Amniotic epithelial cell (primary cell): ENCODE measurements at regions not wholly inside any gene's neighbourhood (a gene's known extent, or its start where the extent isn't known, plus 50 kb on each side); places are given as distances from the start of the nearest gene placed in this dataset.
"Not testable (repeated sequence)": the region's sequence is repeated elsewhere in the genome, so short reads cannot be mapped to it uniquely, and the experiment has no call there.

ENCODE experiments used
- DNase-seq: peaks from one replicate; pipeline ENCODE4 v3.0.0-alpha.2; 2010; ENCODE audit warnings: low read depth

- peak; percentile 55 for DNase-seq
These were observed 97.7 kb upstream of the SLC25A33 start for GRCh38 chr1:9441451-9442133.

GRCh38 chr1:9442278-9442846, 96.9 kb upstream of the SLC25A33 start:
- peak; percentile 71 for DNase-seq

- no peak for DNase-seq
These were observed 96.3 kb upstream of the SLC25A33 start for GRCh38 chr1:9442986-9443385.

- DNase-seq: peak; percentile 83
These were observed 95.3 kb upstream of the SLC25A33 start for GRCh38 chr1:9443913-9444445.

- DNase-seq: peak; percentile 53
These were observed 94.7 kb upstream of the SLC25A33 start for GRCh38 chr1:9444532-9444931.

GRCh38 chr1:9445081-9445480, 94.2 kb upstream of the SLC25A33 start:
- DNase-seq: not testable (repeated sequence)

- no peak for DNase-seq
These were observed 91.9 kb upstream of the SLC25A33 start for GRCh38 chr1:9447215-9447960.

GRCh38 chr1:9448132-9449109, 90.8 kb upstream of the SLC25A33 start:
- peak; percentile 27 for DNase-seq

GRCh38 chr1:9449110-9449627, 90.1 kb upstream of the SLC25A33 start:
- DNase-seq: peak; percentile 93

GRCh38 chr1:9449976-9450696, 89.1 kb upstream of the SLC25A33 start:
- DNase-seq: no peak

- DNase-seq: no peak
These were observed 88.2 kb upstream of the SLC25A33 start for GRCh38 chr1:9451081-9451480.

- no peak for DNase-seq
These were observed 86.6 kb upstream of the SLC25A33 start for GRCh38 chr1:9452516-9453140.

GRCh38 chr1:9453375-9453774, 85.9 kb upstream of the SLC25A33 start:
- no peak for DNase-seq

GRCh38 chr1:9453779-9454418, 85.4 kb upstream of the SLC25A33 start:
- no peak for DNase-seq

GRCh38 chr1:9454494-9455066, 84.7 kb upstream of the SLC25A33 start:
- no peak for DNase-seq

- DNase-seq: peak; percentile 53
These were observed 83.6 kb upstream of the SLC25A33 start for GRCh38 chr1:9455487-9456234.

GRCh38 chr1:9456833-9457232, 82.4 kb upstream of the SLC25A33 start:
- no peak for DNase-seq

GRCh38 chr1:9459816-9460407, 79.4 kb upstream of the SLC25A33 start:
- no peak for DNase-seq
